ENCODE measurements at regions not wholly inside any gene's neighbourhood (a gene's known extent, or its start where the extent isn't known, plus 50 kb on each side); places are given as distances from the start of the nearest gene placed in this dataset.

GRCh38 chr20:39778431-39778830 lies 816.3 kb downstream of the DHX35 start:
- no peak for TF ChIP-seq POLR2AphosphoS5 (IDR thresholded peaks at IDR 0.05)
- no peak for TF ChIP-seq POLR2A (IDR thresholded peaks at IDR 0.05)
- TF ChIP-seq CTCF (IDR thresholded peaks at IDR 0.05): no peak
- no peak for TF ChIP-seq EP300 (IDR thresholded peaks at IDR 0.05)
- 67 to 81% methylated on average over 2 of the region's 2 CpGs for WGBS, 2 donors

GRCh38 chr20:39777610-39778009 lies 815.5 kb downstream of the DHX35 start:
- Histone ChIP-seq H3K27me3 (no peaks in the 10 kb centered on the region), H3K27ac (no peak overlapping the region), H3K36me3 (no peaks in the 10 kb centered on the region), H3K4me1 (peaks cover 0 to 16% (median 2%) of the 10 kb centered on the region in 4 donors), H3K4me3 (no peak overlapping the region), H3K9me3 (no peaks in the 10 kb centered on the region)
- intact Hi-C loops (cut with DNase I): no loop called here
- TF ChIP-seq POLR2A (IDR thresholded peaks at IDR 0.05): no peak
- no peak for TF ChIP-seq POLR2AphosphoS5 (IDR thresholded peaks at IDR 0.05)
- no peak for TF ChIP-seq CTCF (IDR thresholded peaks at IDR 0.05)
- no peak for TF ChIP-seq EP300 (IDR thresholded peaks at IDR 0.05)
- DNase-seq: no peak

More at GRCh38 chr20:39778431-39778830, 816.3 kb downstream of the DHX35 start:
- Histone ChIP-seq H3K4me3 (no peak overlapping the region), H3K4me1 (peaks cover 0 to 16% (median 2%) of the 10 kb centered on the region in 4 donors), H3K36me3 (no peaks in the 10 kb centered on the region), H3K27ac (no peak overlapping the region), H3K27me3 (no peaks in the 10 kb centered on the region), H3K9me3 (no peaks in the 10 kb centered on the region)
- DNase-seq: no peak
- intact Hi-C loops (cut with DNase I): no loop called here

- Histone ChIP-seq H3K27ac (no peak overlapping the region), H3K27me3 (no peaks in the 10 kb centered on the region), H3K4me3 (no peak overlapping the region), H3K4me1 (peaks cover 0 to 16% (median 2%) of the 10 kb centered on the region in 4 donors), H3K36me3 (no peaks in the 10 kb centered on the region), H3K9me3 (no peaks in the 10 kb centered on the region)
- WGBS, 2 donors: 46 to 52% methylated on average over 3 of the region's 3 CpGs
- intact Hi-C loops (cut with DNase I): no loop called here
- TF ChIP-seq POLR2AphosphoS5 (IDR thresholded peaks at IDR 0.05) (peak in 1 of 4 donors; percentile 14), POLR2A (IDR thresholded peaks at IDR 0.05) (no peak), CTCF (IDR thresholded peaks at IDR 0.05) (no peak), EP300 (IDR thresholded peaks at IDR 0.05) (no peak)
- DNase-seq: peak; percentile 74
Measured at GRCh38 chr20:39775110-39775509, 813.0 kb downstream of the DHX35 start.

- 86 to 89% methylated on average over 5 of the region's 5 CpGs for WGBS, 2 donors
Measured at GRCh38 chr20:39773380-39774000, 811.3 kb downstream of the DHX35 start.

More at GRCh38 chr20:39773380-39774000, 811.3 kb downstream of the DHX35 start:
- Histone ChIP-seq H3K36me3 (no peaks in the 10 kb centered on the region), H3K4me1 (peaks cover 0 to 16% (median 2%) of the 10 kb centered on the region in 4 donors), H3K9me3 (peaks cover 0 to 2% (median under 1%) of the 10 kb centered on the region in 4 donors), H3K27me3 (no peaks in the 10 kb centered on the region), H3K4me3 (no peak overlapping the region), H3K27ac (no peak overlapping the region)
- intact Hi-C loops (cut with DNase I): no loop called here
- TF ChIP-seq CTCF (IDR thresholded peaks at IDR 0.05): no peak
- TF ChIP-seq POLR2AphosphoS5 (IDR thresholded peaks at IDR 0.05): no peak
- TF ChIP-seq EP300 (IDR thresholded peaks at IDR 0.05): no peak
- no peak for TF ChIP-seq POLR2A (IDR thresholded peaks at IDR 0.05)
- no peak for DNase-seq

Data from sigmoid colon (tissue), 6 donors.